GM19397 (cell line): ENCODE measurements at regions not wholly inside any gene's neighbourhood (a gene's known extent, or its start where the extent isn't known, plus 50 kb on each side); places are given as distances from the start of the nearest gene placed in this dataset.
"Not testable (repeated sequence)": the region's sequence is repeated elsewhere in the genome, so short reads cannot be mapped to it uniquely, and the experiment has no call there.

Experiments
- ATAC-seq: cut with Tn5 transposase; IDR thresholded peaks from one replicate; pipeline ENCODE4 v1.9.1; 2021; ENCODE audit warnings: mild to moderate bottlenecking, moderate library complexity; ENCODE audit not compliant: unreplicated experiment

DNA sequence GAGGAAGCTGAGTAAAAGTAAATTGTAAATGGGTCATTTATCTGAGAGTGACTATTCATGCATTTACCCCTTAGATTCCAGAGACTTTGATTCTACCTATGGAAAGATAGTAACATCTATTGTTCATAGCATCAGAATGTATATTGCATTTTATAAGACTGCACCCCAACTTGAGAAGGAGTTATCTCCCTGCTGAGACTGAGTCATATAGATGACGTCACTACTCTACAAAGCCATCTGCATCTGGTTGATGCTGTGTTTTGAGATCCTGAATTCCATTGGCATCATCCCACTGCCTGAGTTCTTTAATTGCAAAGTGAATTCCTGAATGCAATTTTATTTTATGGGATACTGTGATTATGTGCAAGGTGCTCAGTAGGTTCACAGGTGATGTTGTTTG is 444.0 kb upstream of the SLC35B3 start:
- ATAC-seq, result no peak

GRCh38 chr6:8875986-8876385 is 440.6 kb upstream of the SLC35B3 start:
- no peak for ATAC-seq

- no peak for ATAC-seq
Observed at GRCh38 chr6:8872589-8872988, 437.2 kb upstream of the SLC35B3 start.

DNA sequence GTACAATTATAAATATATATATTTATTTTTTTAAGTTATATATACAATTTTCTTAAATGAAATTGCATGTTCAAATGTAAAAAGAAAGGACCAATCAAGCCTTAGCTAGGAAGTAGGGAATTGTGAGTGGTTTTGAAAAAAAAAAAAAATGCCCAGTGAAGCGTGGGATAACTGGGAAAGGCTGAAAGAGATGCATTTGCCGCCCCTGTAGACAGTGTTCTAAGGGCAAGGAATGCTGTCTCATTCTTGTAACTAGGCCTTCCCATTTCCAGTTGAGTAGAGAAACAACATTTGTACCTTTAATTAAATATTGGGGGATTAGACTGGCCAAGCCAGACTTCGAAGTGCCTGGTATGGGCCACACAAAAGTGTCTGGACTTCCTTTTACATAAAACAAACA is 430.1 kb upstream of the SLC35B3 start:
- ATAC-seq, result no peak

GRCh38 chr6:8860671-8861070 is 425.3 kb upstream of the SLC35B3 start:
- ATAC-seq, result no peak

GRCh38 chr6:8859501-8859900 is 424.2 kb upstream of the SLC35B3 start:
- ATAC-seq, result no peak

- ATAC-seq, result no peak
Observed at GRCh38 chr6:8858854-8859331, 423.5 kb upstream of the SLC35B3 start.

- no peak for ATAC-seq
Observed at GRCh38 chr6:8857160-8857559, 421.8 kb upstream of the SLC35B3 start.

- ATAC-seq, result no peak
Observed at GRCh38 chr6:8855411-8855810, 420.1 kb upstream of the SLC35B3 start.

- ATAC-seq, result no peak
Observed at GRCh38 chr6:8852332-8852731, 417.0 kb upstream of the SLC35B3 start.

DNA sequence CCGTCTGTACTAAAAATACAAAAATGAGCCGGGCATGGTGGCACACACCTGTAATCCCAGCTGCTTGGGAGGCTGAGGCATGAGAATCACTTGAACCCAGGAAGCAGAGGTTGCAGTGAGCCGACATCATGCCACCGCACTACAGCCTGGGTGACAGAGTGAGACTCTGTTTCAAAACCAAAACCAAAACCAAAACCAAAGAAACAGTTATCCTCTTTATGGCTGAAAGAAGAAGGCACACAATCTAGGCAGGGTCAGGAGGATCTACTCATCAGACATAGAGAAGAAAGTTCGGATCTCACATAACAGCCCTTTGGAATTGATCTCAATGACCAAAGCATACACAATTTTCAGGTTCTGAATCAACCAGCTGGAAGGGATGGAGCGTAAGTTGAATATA is 411.3 kb upstream of the SLC35B3 start:
- ATAC-seq, result not testable (repeated sequence)

DNA sequence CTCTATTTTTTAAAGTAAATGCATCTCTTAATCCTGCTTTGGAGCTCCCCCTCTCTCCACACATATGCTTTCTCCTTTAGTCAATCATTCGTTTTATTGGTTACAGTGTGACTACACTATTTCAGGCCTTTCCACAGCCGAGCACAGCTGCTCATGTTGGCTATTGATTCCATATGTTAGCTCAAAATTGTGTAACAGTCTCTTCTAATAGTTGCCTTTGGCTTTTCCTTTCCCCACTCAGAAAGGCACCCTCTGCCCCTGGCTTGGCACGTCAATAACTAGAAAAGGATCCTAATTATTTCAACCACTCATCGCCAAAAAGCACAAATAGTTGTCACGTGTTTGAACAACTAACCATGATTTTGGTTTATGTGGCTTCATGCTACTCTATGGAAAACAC is 410.3 kb upstream of the SLC35B3 start:
- no peak for ATAC-seq

DNA sequence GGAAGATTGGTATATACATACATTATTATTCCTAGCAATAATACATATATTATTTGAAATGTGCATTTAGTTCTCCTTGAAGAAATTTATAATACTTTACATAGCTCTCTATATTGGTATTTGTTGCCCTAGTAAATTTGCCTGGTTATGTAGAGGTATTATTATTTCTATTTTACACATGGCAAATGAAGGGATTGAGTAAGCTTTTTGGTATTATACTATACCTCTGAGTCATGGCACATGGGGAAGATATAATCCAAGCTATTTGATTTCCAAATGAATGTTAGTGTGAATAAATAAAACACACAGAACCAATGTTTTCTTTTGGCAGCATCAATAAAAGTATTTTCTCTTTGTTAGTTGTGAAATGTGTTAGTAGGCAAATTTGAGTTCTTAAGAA is 409.6 kb upstream of the SLC35B3 start:
- no peak for ATAC-seq

GRCh38 chr6:8839626-8840025 is 404.3 kb upstream of the SLC35B3 start:
- ATAC-seq, result no peak

DNA sequence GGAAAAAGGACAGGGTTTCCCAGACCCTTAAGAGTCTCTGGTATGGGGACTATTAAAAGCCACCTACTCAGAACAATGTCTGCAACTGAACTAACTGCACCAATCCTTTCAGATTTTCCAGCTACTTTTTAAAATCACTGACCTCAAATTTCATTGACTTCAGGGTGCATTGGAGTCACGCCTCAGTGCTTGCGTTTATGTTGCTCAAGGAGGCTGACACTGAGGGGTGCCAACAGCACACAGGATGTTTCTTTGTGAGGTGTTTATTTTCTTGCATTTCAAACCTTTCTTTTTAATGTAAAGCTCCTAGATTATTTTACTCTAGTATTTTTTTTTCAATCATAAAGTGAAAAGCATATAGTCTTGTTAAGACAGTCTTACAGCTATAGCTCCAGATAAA is 402.0 kb upstream of the SLC35B3 start:
- no peak for ATAC-seq

- ATAC-seq, result not testable (repeated sequence)
Observed at GRCh38 chr6:8832695-8833094, 397.4 kb upstream of the SLC35B3 start.

DNA sequence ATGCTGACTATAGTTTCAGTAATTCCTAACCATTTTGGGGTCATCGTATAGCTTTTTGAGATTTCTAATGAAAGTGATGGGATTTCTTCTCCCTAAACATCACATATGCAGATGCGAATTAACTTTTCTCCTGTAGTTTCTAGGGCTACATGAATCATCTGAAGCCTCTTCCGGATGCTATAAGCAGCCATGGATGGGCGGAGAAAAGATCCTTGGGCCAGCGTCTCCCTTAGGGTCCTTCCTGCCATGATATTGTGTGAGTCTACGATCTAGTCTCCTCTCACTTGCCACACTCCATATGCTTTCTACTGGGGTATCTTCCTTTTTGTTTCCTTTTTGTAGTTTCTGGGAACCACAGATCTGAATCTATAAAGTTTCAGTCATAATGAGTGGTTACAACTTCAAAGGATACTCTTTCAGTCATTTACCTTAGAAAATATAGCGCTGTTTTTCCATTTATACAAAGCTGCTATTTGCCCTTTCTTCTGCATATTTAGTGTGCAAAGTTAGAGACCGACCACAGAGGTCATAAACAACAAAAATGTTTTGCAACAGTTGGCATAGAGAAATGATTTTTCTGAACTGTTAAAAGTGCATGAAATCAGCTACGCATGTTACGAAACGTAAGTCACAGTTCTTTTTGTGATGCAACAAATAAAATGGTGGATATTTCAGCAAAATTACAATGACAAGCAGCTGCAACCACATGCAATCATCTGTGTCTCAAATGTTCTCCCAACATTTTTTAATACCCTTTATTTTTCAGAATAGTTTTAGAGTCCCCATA is 396.2 kb upstream of the SLC35B3 start:
- ATAC-seq, result no peak

GRCh38 chr6:8830794-8831193 is 395.4 kb upstream of the SLC35B3 start:
- ATAC-seq, result no peak

DNA sequence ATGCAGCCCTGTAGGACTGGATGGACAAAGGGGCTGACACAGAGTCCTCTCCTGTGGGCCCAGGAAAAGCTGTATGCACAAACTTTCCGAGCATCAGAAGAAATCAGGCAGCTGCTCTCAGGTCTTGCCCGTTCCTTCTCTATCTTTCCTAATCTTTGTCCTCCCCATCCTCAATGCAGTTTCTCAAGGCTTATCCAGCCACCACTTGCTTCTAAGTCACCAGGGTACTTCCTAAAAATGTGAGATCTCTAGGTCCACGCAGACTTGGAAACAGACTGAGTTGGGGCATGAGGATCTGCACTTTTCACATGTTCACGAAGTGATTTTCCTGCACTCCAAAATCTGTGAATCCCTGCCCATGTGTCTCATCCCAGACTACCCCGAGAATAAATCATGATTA is 394.5 kb upstream of the SLC35B3 start:
- ATAC-seq, result no peak

GRCh38 chr6:8829296-8829695 is 394.0 kb upstream of the SLC35B3 start:
- ATAC-seq, result no peak

GRCh38 chr6:8828376-8828775 is 393.0 kb upstream of the SLC35B3 start:
- no peak for ATAC-seq

GRCh38 chr6:8825726-8826125 is 390.4 kb upstream of the SLC35B3 start:
- ATAC-seq, result no peak

- no peak for ATAC-seq
Observed at GRCh38 chr6:8821981-8822381, 386.6 kb upstream of the SLC35B3 start.
